Liver (tissue), 3 donors: ENCODE measurements at regions not wholly inside any gene's neighbourhood (a gene's known extent, or its start where the extent isn't known, plus 50 kb on each side); places are given as distances from the start of the nearest gene placed in this dataset.
"Not testable (repeated sequence)": the region's sequence is repeated elsewhere in the genome, so short reads cannot be mapped to it uniquely, and the experiment has no call there.

Experiments used
- CTCF ChIP-seq: fragments of 150-350 bp; IDR thresholded peaks from 2 replicates; pipeline ENCODE4 v1.5.1; 2017; ENCODE audit warnings: improper control_type of control experiment, low read depth, low read length; ENCODE audit not compliant: missing input control
- RAD21 ChIP-seq, 2 donors: IDR thresholded peaks; 2 replicates each; pipeline ENCODE4 v1.6.1; 2016; ENCODE audit warnings: antibody characterized with exemption in 2 of 2, mild to moderate bottlenecking in 2 of 2
- RXRA ChIP-seq, 2 donors: IDR thresholded peaks; 2 replicates each; pipeline ENCODE4 v1.6.1; 2017 to 2018; ENCODE audit warnings: antibody characterized with exemption in 2 of 2, mild to moderate bottlenecking in 1 of 2
- donor health status: healthy.
- donor health status: healthy.

- not testable (repeated sequence) for TF ChIP-seq RAD21 (IDR thresholded peaks at IDR 0.05); RXRA (IDR thresholded peaks at IDR 0.05); CTCF
These were observed 130.3 kb upstream of the RSPO3 start for GRCh38 chr6:126988125-126988524.
